ENCODE measurements at regions not wholly inside any gene's neighbourhood (a gene's known extent, or its start where the extent isn't known, plus 50 kb on each side); places are given as distances from the start of the nearest gene placed in this dataset.

DNA sequence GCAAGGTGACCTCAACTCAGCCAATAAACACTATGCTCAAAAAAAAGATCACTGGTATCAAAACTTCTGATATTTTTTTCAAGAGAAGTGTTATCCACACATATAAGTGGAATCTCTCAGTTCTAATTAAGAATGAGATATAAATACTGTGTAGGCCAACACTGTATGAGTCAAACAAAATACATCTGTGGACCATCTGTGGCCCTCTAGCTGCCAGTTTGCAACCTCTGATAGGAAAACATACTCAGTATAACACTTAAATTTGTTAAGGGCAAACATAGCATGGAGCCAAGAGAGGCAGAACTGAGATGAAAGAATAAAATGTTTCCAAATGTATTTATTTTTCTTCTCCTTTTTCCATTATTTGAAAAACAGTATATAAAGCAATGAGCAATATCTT lies 377.3 kb downstream of the ARAP2 start:
- DNase-seq (ENCODE audit: low spot score), result no peak

DNA sequence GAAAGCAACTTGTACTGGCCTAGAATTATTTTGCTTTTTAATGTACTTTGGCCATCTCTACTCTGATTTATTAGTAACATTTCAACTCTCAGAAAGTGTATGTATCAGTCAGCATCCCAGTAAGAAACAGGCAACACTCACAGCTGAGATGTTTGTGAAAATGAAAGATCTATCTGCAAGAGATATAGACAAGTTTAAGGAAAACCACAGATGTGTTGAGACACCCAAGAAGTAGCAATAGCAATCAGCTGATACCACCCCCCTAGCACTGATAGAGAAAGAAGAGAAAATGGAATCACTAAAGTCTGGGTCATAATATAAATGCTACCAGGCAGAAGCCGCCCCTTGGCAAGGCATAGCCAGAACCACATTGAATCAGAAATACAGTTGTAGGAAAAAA lies 372.0 kb downstream of the ARAP2 start:
- DNase-seq (ENCODE audit: low spot score), result no peak

GRCh38 chr4:35879479-35879878 lies 364.8 kb downstream of the ARAP2 start:
- DNase-seq (ENCODE audit: low spot score), result no peak

- no peak for DNase-seq (ENCODE audit: low spot score)
These were observed 361.2 kb downstream of the ARAP2 start for GRCh38 chr4:35883108-35883507.

GRCh38 chr4:35884714-35885480 lies 359.4 kb downstream of the ARAP2 start:
- no peak for DNase-seq (ENCODE audit: low spot score)

DNA sequence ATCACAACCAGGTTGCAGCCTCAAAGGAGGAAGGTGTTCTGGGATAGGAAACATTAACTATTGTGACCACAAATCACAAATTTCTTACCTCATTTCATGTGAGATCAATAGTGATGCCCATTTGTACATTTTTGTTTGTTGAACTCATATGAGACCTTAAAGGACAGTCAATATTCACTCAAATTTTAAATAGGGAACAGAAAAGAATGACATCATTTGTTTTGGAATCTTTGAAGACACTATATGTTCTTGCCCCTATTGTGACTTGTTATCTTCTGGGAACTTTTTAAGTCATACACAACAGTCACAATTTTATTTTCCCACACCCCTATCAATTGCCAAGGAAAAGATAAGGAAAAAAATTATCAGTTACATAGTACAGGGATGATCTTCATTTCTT lies 346.5 kb downstream of the ARAP2 start:
- DNase-seq (ENCODE audit: low spot score), result no peak

DNA sequence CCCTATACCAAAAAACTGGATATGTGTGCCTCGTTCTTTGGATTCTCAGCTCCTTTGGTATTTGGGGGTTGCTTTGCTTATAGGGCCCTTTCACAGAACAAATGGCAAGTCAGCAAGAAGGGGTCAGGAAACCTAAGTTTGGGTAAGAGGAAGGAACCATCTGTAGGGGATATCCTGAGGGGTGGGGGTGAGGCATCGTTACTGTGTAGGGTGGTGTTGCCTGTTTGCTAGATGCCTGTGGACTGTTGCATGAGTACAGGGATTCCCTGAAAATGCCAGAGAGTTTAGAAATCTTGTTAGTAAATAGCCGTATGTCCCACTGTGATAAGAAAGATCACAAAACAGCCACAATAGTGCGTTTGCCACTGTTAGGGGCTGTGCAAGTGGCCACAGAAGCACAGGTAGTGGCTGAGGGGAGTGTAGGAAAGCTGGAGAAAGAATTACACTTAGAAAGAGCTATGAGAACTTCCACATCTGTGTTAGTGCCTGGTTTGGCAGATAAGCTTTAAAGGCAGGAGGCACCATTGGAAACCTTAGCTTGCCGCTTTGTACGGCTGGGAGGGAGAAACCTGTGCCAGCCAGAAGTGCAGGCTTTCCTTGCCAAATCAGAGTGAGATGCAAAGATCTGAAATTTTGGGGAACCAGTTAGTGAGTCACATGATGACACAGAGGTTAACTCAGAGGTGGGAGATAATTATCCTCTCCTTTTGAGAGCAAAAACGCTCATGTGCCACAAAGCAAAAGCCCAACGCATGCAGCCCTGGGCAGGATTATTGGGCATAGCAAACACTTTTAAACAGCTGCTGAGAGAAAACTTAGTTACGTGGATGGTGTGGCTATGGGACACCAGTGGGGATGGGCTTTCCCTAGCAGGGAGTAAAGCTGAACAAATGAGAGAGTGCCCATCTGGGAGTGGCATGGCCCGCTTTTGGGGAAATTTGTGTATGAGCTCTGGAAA lies 343.7 kb downstream of the ARAP2 start:
- no peak for DNase-seq (ENCODE audit: low spot score)

- DNase-seq (ENCODE audit: low spot score), result no peak
These were observed 332.1 kb downstream of the ARAP2 start for GRCh38 chr4:35912174-35912573.

- no peak for DNase-seq (ENCODE audit: low spot score)
These were observed 325.8 kb downstream of the ARAP2 start for GRCh38 chr4:35918491-35918977.

DNA sequence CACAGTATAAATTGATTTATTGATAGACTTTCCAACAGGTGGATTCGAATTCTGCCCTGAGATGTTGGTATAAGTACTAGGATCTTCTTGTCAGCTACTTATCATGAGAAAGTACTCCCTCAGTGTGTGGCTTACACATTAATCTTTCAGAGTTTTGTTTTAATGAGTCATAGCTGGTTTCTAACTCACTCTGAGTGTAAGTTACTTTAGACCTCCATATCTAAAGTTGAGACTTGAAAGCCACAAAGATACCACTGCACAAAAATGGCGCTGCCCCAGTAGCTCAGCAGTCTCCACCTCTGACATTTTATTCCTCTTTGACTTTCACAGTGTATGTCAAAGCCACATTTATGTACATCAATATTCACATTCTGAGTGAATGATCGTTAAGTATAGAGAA lies 318.5 kb downstream of the ARAP2 start:
- no peak for DNase-seq (ENCODE audit: low spot score)

GRCh38 chr4:35926788-35927187 lies 317.5 kb downstream of the ARAP2 start:
- no peak for DNase-seq (ENCODE audit: low spot score)

DNA sequence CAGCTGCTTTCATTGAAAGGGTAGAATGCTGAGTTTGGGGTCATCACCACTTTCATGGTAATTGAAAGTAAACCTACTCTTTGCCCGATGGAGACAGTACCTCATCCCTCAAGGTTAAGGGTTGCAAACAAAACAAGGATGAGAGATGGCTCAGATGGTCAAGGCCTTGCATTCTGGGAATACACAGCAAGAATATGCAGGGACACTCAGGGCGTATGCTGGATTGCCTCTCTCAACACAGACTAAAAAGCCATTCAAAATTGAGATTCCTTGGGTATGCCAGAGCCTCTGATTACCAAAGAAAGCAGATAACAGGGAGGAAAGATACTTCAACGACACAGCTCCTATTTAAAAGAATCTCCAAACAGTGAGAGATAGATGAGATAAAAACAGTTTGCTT lies 310.4 kb downstream of the ARAP2 start:
- no peak for DNase-seq (ENCODE audit: low spot score)

DNA sequence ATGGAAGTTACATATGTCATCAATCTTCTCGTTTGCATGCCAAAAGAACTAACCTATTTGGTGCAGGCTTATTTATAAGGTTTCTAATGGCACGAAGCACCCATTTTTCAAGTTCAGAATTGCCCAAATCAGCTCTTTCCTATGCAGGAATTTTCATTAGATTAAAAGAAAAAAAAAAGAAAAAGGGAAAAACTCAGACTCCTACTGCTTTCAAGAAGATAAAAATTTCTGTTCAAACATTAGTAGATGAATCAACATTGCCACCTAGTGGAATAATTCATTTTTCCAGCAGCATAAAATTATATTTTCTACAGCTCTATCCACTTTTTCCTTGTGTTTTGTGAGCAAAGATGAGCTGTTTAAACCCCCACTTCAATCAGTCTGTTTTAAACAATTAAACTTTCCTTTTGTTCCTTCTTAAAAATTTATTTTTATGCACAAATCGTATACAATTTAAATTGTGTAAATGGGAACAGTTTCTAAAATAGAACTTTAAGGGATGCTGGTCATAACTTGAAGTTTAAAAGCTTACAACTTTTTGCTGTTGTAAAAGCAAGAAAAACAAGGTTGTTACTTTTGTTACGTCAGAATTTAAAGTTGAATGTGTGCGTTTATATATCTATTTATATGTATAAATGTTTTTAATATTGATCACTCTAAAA lies 309.9 kb downstream of the ARAP2 start:
- DNase-seq (ENCODE audit: low spot score), result peak; percentile 3

DNA sequence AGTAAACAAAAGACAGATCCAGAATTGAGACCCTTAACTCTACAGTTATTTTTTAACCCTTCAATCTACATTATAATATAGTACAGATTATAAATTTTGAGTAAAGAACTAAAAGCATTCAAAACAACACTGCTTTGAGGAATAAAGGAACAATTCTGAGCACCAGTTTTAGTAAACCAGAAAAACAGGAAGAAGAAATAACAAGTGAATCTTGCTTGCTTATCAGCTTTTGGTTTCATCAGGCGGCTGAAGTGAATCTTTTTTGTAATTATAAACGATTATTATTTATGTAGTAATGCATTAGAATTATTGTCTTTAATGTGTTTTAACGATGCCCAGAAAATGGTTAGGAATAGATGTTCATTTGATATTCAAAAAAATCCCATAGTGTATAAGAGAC lies 305.4 kb downstream of the ARAP2 start:
- DNase-seq (ENCODE audit: low spot score), result no peak

DNA sequence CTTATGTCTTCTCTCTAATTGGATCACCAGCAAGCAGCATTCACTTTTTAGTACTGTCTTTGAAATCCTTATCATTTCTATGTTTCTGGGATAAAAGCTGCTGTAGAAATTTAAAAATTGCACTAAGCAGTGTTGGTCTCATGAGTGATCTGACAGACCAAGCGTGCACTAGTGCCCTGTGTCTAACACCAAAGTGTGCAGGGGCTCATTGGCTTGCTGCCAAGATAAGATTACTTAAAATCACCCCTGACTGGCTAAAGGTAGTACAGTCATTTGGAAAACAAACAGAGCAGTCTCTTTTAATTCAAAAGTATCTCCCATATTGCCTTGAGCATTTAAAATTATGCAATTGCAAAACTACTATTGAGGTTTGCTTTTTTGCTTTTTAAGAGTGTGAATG lies 304.6 kb downstream of the ARAP2 start:
- no peak for DNase-seq (ENCODE audit: low spot score)

- DNase-seq (ENCODE audit: low spot score), result no peak
These were observed 302.2 kb downstream of the ARAP2 start for GRCh38 chr4:35942092-35942491.

- DNase-seq (ENCODE audit: low spot score), result no peak
These were observed 300.7 kb downstream of the ARAP2 start for GRCh38 chr4:35943606-35944005.

DNA sequence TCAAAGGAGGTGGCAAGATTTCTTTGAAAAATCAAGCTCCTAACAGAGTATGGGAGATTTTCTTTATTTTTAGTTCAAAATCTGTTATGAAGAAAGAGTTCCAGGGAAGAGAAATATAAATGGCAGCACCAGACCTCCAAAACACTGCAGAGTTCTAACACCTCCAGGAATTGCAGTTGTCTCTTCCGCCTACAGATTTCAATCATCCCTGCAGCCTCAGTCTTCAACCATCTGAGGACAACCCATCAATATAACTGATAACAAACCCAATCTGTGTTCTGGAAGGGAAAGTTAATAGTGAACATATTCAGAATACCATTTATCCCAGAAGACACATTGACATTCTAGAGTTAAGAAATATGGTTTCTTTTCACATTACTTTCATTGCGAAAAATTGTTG lies 296.1 kb downstream of the ARAP2 start:
- DNase-seq (ENCODE audit: low spot score), result no peak

DNA sequence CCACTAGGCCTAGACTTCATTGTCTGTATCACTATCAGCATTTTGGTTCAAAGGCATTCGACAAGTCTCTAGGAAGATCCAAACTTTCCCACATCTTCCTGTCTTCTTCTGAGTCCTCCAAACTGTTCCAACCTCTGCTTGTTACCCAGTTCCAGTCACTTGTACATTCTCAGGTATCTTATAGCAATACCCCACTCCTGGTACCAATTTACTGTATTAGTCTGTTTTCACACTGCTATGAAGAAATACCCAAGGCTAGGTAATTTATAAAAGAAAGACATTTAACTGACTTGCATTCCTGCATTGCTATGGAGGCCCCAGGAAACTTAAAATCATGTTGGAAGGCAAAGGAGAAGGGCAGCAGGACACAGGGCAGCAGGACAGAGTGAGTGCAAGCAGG lies 293.9 kb downstream of the ARAP2 start:
- no peak for DNase-seq (ENCODE audit: low spot score)

DNA sequence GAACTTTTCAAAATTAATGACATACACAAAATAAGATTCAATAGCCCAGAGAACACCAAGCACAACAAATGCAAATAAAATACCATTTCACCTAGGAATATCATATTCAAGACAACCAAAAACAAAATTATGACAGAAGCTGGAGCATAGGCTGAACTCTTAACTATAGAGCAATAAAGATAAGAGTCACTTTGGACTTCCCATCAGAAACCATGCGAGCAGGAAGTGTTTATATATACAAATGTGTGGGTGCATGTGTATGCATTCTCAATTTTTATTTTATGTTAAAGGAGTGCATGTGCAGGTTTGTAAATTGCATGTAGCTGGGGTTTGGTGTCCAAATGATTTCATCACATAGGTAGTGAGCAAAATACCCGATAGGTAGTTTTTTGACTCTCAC lies 291.6 kb downstream of the ARAP2 start:
- DNase-seq (ENCODE audit: low spot score), result no peak

GRCh38 chr4:35963383-35963782 lies 280.9 kb downstream of the ARAP2 start:
- no peak for DNase-seq (ENCODE audit: low spot score)

DNA sequence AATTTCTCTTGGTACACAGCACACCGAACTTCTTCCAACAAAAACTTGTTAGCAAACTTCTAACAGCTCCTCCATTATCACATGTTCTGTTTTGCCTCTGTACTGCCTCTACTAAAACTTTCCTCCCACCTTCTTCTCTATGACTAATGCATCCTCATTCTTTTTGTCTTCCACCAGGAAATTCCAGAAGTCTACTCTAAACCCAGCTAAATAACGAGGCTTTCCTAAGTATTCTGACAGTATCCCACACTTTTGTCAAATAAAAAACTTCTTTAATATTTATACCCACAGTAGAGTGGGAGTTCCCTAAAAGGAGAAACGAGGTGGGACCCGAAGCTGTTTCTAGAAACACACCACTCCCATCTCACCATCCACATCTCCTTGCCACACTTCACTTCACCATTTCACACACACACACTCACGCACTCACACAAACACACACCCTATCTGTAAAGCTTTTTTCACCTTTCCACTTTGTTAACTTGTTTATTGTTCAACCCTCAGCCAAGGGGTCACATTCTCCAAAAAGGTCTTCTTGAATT lies 280.3 kb downstream of the ARAP2 start:
- no peak for DNase-seq (ENCODE audit: low spot score)
